ENCODE measurements at regions not wholly inside any gene's neighbourhood (a gene's known extent, or its start where the extent isn't known, plus 50 kb on each side); places are given as distances from the start of the nearest gene placed in this dataset.
"Not testable (repeated sequence)": the region's sequence is repeated elsewhere in the genome, so short reads cannot be mapped to it uniquely, and the experiment has no call there.

GRCh38 chr15:81776976-81777375 lies 268.8 kb downstream of the MEX3B start:
- DNase-seq (ENCODE audit: low spot score in 2 of 2) = no peak
- 72 to 78% methylated on average over 7 of the region's 7 CpGs for WGBS, 2 donors
- no peaks in the 10 kb centered on the region for H3K9me3 ChIP-seq
- no peak overlapping the region for H3K4me3 ChIP-seq
- no peaks in the 10 kb centered on the region for H3K27me3 ChIP-seq
- TF ChIP-seq EP300 (IDR thresholded peaks at IDR 0.05) = no peak
- no peak for TF ChIP-seq CTCF (IDR thresholded peaks at IDR 0.05)
- no peak for TF ChIP-seq POLR2A (IDR thresholded peaks at IDR 0.05)
- H3K27ac ChIP-seq = no peak overlapping the region
- H3K36me3 ChIP-seq = no peaks in the 10 kb centered on the region
- no peaks in the 10 kb centered on the region for H3K4me1 ChIP-seq

GRCh38 chr15:81775779-81776178 lies 270.0 kb downstream of the MEX3B start:
- 98% methylated on average over 4 of the region's 4 CpGs for WGBS, 2 donors
- H3K4me3 ChIP-seq; H3K36me3 ChIP-seq; H3K9me3 ChIP-seq; H3K4me1 ChIP-seq; DNase-seq (ENCODE audit: low spot score in 2 of 2); H3K27me3 ChIP-seq; H3K27ac ChIP-seq: not testable (repeated sequence)

GRCh38 chr15:81774309-81774708 lies 271.5 kb downstream of the MEX3B start:
- no peaks in the 10 kb centered on the region for H3K4me1 ChIP-seq
- no peak overlapping the region for H3K4me3 ChIP-seq
- H3K9me3 ChIP-seq = no peaks in the 10 kb centered on the region
- TF ChIP-seq CTCF (IDR thresholded peaks at IDR 0.05) = no peak
- TF ChIP-seq EP300 (IDR thresholded peaks at IDR 0.05) = no peak
- no peak for TF ChIP-seq POLR2A (IDR thresholded peaks at IDR 0.05)
- H3K27ac ChIP-seq = no peak overlapping the region
- H3K36me3 ChIP-seq = no peaks in the 10 kb centered on the region
- DNase-seq (ENCODE audit: low spot score in 2 of 2) = no peak
- H3K27me3 ChIP-seq = no peaks in the 10 kb centered on the region

- no peaks in the 10 kb centered on the region for H3K9me3 ChIP-seq
- no peak for TF ChIP-seq EP300 (IDR thresholded peaks at IDR 0.05)
- TF ChIP-seq POLR2A (IDR thresholded peaks at IDR 0.05) = no peak
- no peak for TF ChIP-seq CTCF (IDR thresholded peaks at IDR 0.05)
- H3K36me3 ChIP-seq = no peaks in the 10 kb centered on the region
- no peak for DNase-seq (ENCODE audit: low spot score in 2 of 2)
- no peak overlapping the region for H3K27ac ChIP-seq
- 88% methylated on average over 2 of the region's 2 CpGs for WGBS, 2 donors
- H3K27me3 ChIP-seq = no peaks in the 10 kb centered on the region
- no peaks in the 10 kb centered on the region for H3K4me1 ChIP-seq
- H3K4me3 ChIP-seq = no peak overlapping the region
Measured at GRCh38 chr15:81768773-81769172, 277.0 kb downstream of the MEX3B start.

- DNase-seq (ENCODE audit: low spot score in 2 of 2) = no peak
- Histone ChIP-seq H3K27me3 (no peaks in the 10 kb centered on the region), H3K27ac (no peak overlapping the region), H3K36me3 (no peaks in the 10 kb centered on the region), H3K4me3 (no peak overlapping the region), H3K4me1 (no peaks in the 10 kb centered on the region), H3K9me3 (no peaks in the 10 kb centered on the region)
- TF ChIP-seq POLR2A (IDR thresholded peaks at IDR 0.05) = no peak
- no peak for TF ChIP-seq CTCF (IDR thresholded peaks at IDR 0.05)
- no peak for TF ChIP-seq EP300 (IDR thresholded peaks at IDR 0.05)
- 77 to 95% methylated on average over 1 of the region's 1 CpG for WGBS, 2 donors
Measured at GRCh38 chr15:81766829-81767475, 278.9 kb downstream of the MEX3B start.

- 80 to 91% methylated on average over 2 of the region's 2 CpGs for WGBS, 2 donors
- no peaks in the 10 kb centered on the region for H3K27me3 ChIP-seq
- H3K27ac ChIP-seq = no peak overlapping the region
- H3K9me3 ChIP-seq = no peaks in the 10 kb centered on the region
- H3K4me3 ChIP-seq = no peak overlapping the region
- no peak for TF ChIP-seq CTCF (IDR thresholded peaks at IDR 0.05)
- no peak for TF ChIP-seq POLR2A (IDR thresholded peaks at IDR 0.05)
- TF ChIP-seq EP300 (IDR thresholded peaks at IDR 0.05) = no peak
- no peaks in the 10 kb centered on the region for H3K4me1 ChIP-seq
- H3K36me3 ChIP-seq = no peaks in the 10 kb centered on the region
- DNase-seq (ENCODE audit: low spot score in 2 of 2) = no peak
Measured at GRCh38 chr15:81765816-81766215, 280.0 kb downstream of the MEX3B start.
